Kidney (tissue), 13 donors: ENCODE measurements at regions not wholly inside any gene's neighbourhood (a gene's known extent, or its start where the extent isn't known, plus 50 kb on each side); places are given as distances from the start of the nearest gene placed in this dataset.

Experiments
- DNase-seq, 5 donors: peaks; one replicate each; pipeline ENCODE4 v3.0.0-alpha.2; 2013 to 2020
- FAIRE-seq: peaks from 2 replicates; lab custom pipeline; 2012; peaks lifted over from hg19 to GRCh38; lab: Jason Lieb, UNC
- H3K27ac ChIP-seq, 2 donors: one replicate each; pipeline ENCODE4 v1.7.0; 2013; ENCODE audit warnings: low read depth in 2 of 2, low read length in 2 of 2, inconsistent platforms in 1 of 2
- H3K27me3 ChIP-seq: one replicate; pipeline ENCODE4 v1.7.1; 2013; ENCODE audit warnings: low read length, inconsistent platforms; ENCODE audit not compliant: control insufficient read depth, insufficient read depth
- H3K36me3 ChIP-seq, 3 donors: one replicate each; pipeline versions ENCODE4 v1.7.0 to v1.7.1; 2013; ENCODE audit warnings: low read length in 3 of 3, control low read depth in 1 of 3, inconsistent platforms in 1 of 3; ENCODE audit not compliant: insufficient read depth in 3 of 3, control insufficient read depth in 2 of 3
- H3K4me1 ChIP-seq, 3 donors: one replicate each; pipeline versions ENCODE4 v1.7.0 to v1.7.1; 2013; ENCODE audit warnings: low read length in 3 of 3, inconsistent platforms in 1 of 3, low read depth in 1 of 3; ENCODE audit not compliant: control insufficient read depth in 2 of 3, insufficient read depth in 2 of 3
- H3K4me3 ChIP-seq, 3 donors: one replicate each; pipeline versions ENCODE4 v1.7.0 to v1.8.1; 2013; ENCODE audit warnings: low read length in 3 of 3, control low read depth in 1 of 3, inconsistent platforms in 1 of 3
- H3K9ac ChIP-seq, 3 donors: one replicate each; pipeline versions ENCODE4 v1.7.0 to v1.7.1; 2013; ENCODE audit warnings: low read length in 3 of 3, control low read depth in 1 of 3, inconsistent platforms in 1 of 3
- H3K9me3 ChIP-seq, 3 donors: one replicate each; pipeline versions ENCODE4 v1.7.0 to v1.7.1; 2013; ENCODE audit warnings: low read length in 3 of 3, control low read depth in 1 of 3, inconsistent platforms in 1 of 3; ENCODE audit not compliant: control insufficient read depth in 2 of 3, insufficient read depth in 1 of 3
- intact Hi-C: fragments of 100-400 bp; cut with DNase I; formaldehyde crosslinking; loops from one replicate; pipeline ENCODE4 v1.11.1; 2022
- TF ChIP-seq, protein P1 (sequence below): IDR thresholded peaks from 3 replicates; pipeline ENCODE4 v1.5.1; 2012; ENCODE audit warnings: mild to moderate bottlenecking, moderate library complexity, borderline replicate concordance; ENCODE audit not compliant: insufficient read depth; ENCODE audit errors: extremely low read depth
- donor health status: control.
- donor health status: control.
- donor health status: control.
- donor health status: control.
- donor health status: control.
- donor health status: DM: yes; HTN: yes; CAD: no.
- donor health status: Normal renal cell carcinoma (clear cell type).

DNA sequence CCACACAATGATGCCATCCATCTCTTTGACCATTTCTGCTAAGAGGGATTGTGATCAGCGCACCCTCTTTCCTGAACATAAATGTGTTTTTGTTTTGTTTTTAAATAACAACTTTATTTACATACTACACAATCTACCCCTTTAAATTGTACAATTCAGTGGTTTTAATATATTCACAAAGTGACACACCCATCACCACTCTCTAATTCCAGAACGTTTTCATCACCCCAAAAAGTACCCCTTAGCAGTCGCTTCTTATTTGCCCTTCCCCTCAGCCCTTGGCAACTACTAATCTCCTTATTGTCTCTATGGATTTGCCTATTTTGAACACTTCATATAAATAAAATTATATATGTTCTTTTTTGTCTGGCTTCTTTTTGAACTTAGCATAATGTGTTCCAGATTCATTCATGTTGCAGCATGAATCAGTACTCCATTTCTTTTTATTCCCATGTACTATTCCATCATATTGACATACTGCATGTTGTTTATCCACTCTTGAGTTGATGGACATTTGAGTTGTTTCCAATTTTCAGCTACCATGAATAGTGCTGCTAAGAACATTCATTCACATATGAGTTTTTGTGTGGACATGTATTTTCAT is 150.9 kb upstream of the NABP1 start:
- TF ChIP-seq, protein P1, sequence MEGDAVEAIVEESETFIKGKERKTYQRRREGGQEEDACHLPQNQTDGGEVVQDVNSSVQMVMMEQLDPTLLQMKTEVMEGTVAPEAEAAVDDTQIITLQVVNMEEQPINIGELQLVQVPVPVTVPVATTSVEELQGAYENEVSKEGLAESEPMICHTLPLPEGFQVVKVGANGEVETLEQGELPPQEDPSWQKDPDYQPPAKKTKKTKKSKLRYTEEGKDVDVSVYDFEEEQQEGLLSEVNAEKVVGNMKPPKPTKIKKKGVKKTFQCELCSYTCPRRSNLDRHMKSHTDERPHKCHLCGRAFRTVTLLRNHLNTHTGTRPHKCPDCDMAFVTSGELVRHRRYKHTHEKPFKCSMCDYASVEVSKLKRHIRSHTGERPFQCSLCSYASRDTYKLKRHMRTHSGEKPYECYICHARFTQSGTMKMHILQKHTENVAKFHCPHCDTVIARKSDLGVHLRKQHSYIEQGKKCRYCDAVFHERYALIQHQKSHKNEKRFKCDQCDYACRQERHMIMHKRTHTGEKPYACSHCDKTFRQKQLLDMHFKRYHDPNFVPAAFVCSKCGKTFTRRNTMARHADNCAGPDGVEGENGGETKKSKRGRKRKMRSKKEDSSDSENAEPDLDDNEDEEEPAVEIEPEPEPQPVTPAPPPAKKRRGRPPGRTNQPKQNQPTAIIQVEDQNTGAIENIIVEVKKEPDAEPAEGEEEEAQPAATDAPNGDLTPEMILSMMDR = no peak
- H3K27me3 ChIP-seq = no peaks in the 10 kb centered on the region
- H3K27ac ChIP-seq = no peak overlapping the region
- no peak overlapping the region for H3K9ac ChIP-seq
- no peak for FAIRE-seq
- H3K9me3 ChIP-seq = no peaks in the 10 kb centered on the region
- H3K4me1 ChIP-seq = no peaks in the 10 kb centered on the region
- no peak overlapping the region for H3K4me3 ChIP-seq
- H3K36me3 ChIP-seq = no peaks in the 10 kb centered on the region
- intact Hi-C loops = no loop called here
- DNase-seq = no peak

DNA sequence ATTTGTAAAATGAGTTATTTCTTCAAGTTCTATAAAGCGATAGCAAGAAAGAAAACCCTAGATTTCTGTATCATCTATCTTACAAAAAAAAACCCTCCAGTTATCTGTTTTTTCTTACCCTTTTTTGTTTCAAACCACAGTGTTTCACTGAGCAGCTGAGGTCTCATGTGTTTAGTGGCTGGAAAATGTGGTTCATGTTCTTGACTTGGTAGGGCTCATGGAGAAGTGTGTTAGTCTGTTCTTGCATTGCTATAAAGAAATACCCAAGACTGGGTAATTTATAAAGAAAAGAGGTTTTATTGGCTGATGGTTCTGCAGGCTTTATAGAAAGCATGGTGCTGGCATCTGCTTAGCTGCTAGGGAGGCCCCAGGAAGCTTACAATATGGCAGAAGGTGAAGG is 147.3 kb upstream of the NABP1 start:
- Histone ChIP-seq H3K9me3 (no peaks in the 10 kb centered on the region), H3K27ac (no peak overlapping the region), H3K36me3 (no peaks in the 10 kb centered on the region), H3K4me1 (no peaks in the 10 kb centered on the region), H3K9ac (no peak overlapping the region), H3K27me3 (no peaks in the 10 kb centered on the region), H3K4me3 (no peak overlapping the region)
- intact Hi-C loops = no loop called here
- TF ChIP-seq, protein P1 = no peak
- FAIRE-seq (no peak), DNase-seq (no peak)

DNA sequence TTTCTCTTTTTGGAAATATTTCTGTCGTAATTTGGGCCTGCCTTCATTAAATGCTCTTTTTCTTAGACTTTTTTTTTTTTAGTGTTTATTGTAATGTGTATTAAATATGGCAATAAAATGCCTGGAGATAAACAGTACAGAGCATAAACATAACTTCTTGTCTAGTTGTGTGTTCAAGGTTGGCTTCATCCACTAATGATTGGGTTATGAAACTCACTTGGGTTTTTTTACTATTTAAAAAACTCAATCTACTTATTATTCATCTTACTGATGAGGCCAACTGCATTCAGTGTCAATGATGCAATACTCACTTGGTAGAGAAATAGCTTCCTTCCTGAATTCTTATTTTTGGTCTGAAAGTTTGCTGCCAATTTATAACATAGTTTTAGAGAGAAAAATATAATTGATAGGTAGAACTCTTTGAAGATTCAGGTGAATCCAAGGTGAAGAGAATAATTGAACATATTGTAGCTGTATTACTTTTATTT is 144.2 kb upstream of the NABP1 start:
- H3K36me3 ChIP-seq = no peaks in the 10 kb centered on the region
- no peak overlapping the region for H3K9ac ChIP-seq
- H3K27ac ChIP-seq = no peak overlapping the region
- no peak for DNase-seq
- FAIRE-seq = no peak
- no peaks in the 10 kb centered on the region for H3K4me1 ChIP-seq
- no peaks in the 10 kb centered on the region for H3K9me3 ChIP-seq
- intact Hi-C loops = no loop called here
- H3K27me3 ChIP-seq = no peaks in the 10 kb centered on the region
- TF ChIP-seq, protein P1 = no peak
- H3K4me3 ChIP-seq = no peak overlapping the region

DNA sequence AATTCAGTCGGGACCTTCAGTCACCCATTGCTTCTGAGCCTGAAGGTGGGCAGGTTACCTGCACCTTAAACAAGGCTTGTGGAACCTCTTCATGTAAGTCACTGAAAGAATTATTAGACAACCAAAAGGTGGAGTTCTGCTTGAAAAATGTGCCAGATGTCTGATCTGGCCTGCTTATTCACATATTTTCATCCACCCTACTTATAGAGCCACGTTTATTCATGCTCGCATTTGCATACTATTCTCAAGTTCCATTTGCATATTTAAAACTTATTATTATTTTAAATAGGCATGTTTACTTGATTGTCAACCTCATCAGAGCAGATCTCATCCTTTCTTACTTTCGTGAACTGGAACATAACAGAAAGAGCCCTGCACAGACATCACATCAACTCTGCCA is 140.0 kb upstream of the NABP1 start:
- DNase-seq (no peak), FAIRE-seq (no peak)
- Histone ChIP-seq H3K36me3 (no peaks in the 10 kb centered on the region), H3K4me1 (no peaks in the 10 kb centered on the region), H3K4me3 (no peak overlapping the region), H3K9me3 (no peaks in the 10 kb centered on the region), H3K9ac (no peak overlapping the region), H3K27ac (no peak overlapping the region), H3K27me3 (no peaks in the 10 kb centered on the region)
- intact Hi-C loops = no loop called here
- TF ChIP-seq, protein P1 = no peak
